GM19455 (cell line): ENCODE measurements at regions not wholly inside any gene's neighbourhood (a gene's known extent, or its start where the extent isn't known, plus 50 kb on each side); places are given as distances from the start of the nearest gene placed in this dataset.

ENCODE experiments used
- ATAC-seq: cut with Tn5 transposase; IDR thresholded peaks from one replicate; pipeline ENCODE4 v1.9.1; 2021; ENCODE audit not compliant: unreplicated experiment

- no peak for ATAC-seq
Observed at GRCh38 chr2:64400105-64400728, 53.7 kb upstream of the LGALSL start.

DNA sequence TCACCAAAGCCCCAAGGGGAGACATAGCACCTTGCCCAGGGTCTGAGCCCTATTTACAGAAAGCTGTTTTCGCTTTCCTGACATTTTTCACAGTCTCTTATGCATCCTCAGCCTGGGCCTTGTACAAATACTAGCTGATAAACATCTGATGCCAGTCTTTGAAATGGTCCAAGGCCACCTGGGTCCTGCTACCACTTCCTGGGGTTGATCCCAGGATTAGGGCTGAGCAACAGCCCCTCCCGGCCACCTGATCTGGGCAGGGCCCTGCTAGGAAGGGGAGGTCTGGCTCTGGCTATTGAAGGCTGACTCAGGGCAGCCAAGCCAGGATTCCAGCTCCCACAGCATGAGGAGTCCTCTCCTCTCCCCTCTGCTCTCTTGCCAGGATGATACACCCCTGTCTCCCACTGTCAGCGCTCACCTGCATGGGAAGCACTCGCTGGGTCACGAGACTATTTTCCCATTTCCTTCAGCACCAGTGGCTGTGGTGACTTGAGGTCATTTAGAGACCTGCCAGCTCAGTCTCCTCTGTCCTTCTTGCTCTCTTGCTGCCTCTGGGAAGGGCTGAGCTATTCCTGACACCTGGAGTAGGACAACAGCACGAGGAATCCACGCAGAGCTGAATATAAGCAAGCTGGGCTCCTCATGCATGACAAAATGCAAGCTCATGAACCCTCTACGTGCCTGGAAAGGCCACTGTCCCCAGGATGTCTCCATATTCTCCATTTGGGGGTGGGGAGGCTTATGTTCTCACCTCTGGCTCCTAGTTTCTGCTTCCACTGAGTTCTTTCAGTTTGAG lies 53.0 kb upstream of the LGALSL start:
- ATAC-seq, result no peak

- ATAC-seq, result no peak
Observed at GRCh38 chr2:64401529-64401880, 52.5 kb upstream of the LGALSL start.

DNA sequence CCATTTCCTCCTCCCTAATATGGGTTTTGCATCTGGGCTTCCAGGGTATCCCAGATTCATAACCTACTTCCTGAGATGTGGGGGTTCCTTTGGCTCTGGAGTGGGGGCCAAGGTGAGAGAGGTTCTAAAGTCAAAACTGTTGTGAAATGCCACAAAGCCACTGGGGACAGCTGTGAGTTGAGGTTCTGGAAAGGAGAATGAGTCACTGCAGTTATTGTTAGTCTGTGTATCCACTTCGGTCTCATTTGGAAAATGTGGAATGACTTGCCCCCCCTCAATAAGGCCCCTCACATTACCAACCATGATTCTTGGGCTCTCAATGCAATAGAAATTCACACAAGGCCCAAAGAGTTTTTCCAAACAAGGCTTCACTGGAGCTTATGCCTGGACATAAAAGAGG lies 51.1 kb upstream of the LGALSL start:
- no peak for ATAC-seq

GRCh38 chr2:64403426-64403825 lies 50.5 kb upstream of the LGALSL start:
- ATAC-seq, result no peak

- ATAC-seq, result no peak
Observed at GRCh38 chr2:64404002-64404731, 49.8 kb upstream of the LGALSL start.
